ENCODE measurements at regions not wholly inside any gene's neighbourhood (a gene's known extent, or its start where the extent isn't known, plus 50 kb on each side); places are given as distances from the start of the nearest gene placed in this dataset.

DNA sequence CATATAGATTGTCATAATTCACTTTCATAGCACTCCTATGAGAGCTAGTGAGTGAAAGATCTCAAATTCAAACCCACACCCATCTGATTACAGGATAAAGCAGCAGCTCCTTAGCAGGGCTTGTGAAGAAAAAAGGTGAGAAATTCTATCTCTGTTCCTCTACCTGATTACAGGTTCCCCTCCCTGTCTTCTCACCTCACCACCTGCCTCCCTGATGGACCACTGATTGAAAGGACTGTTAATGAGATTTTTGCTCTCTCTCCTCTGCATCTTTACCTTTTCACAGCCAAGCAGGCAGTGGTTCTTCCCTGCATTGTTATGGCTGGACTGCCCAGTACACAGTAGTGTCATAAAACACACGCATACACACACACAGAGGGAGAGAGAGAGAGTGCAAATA is 228.5 kb downstream of the MTERF1 start:
- TF ChIP-seq EZH2phosphoT487 (IDR thresholded peaks at IDR 0.05; ENCODE audit: insufficient read depth, low read depth), result no peak
- no peak for TF ChIP-seq EZH2 (IDR thresholded peaks at IDR 0.05; ENCODE audit: insufficient read depth, poor library complexity, severe bottlenecking)

Measured in GM23248 (cell line).